ENCODE measurements at regions not wholly inside any gene's neighbourhood (a gene's known extent, or its start where the extent isn't known, plus 50 kb on each side); places are given as distances from the start of the nearest gene placed in this dataset.

GRCh38 chr2:224098481-224099230 lies 59.6 kb upstream of the SERPINE2 start:
- Histone ChIP-seq H3K14ac (ENCODE audit: insufficient read length) (no peak overlapping the region), H4K91ac (replicated peaks; ENCODE audit: insufficient read length, low read length) (no peak overlapping the region), H3K27ac (ENCODE audit: low read depth, low read length) (no peak overlapping the region), H3K9ac (replicated peaks in 1 of 4; ENCODE audit: extremely low read depth in 1 of 4, low read depth in 3 of 4, low read length in 3 of 4) (no peak overlapping the region), H3K4ac (replicated peaks; ENCODE audit: insufficient read length, low read depth, low read length) (no peak overlapping the region), H2BK12ac (ENCODE audit: low read depth, low read length) (no peak overlapping the region), H2BK15ac (ENCODE audit: low read length) (no peak overlapping the region), H3K56ac (replicated peaks; ENCODE audit: insufficient read length, low read depth, low read length) (no peak overlapping the region), H3K18ac (ENCODE audit: extremely low read depth, low read length) (no peak overlapping the region), H2AFZ (ENCODE audit: low read length) (no peak overlapping the region), H3K9me3 (ENCODE audit: insufficient read depth in 2 of 2, low read depth in 1 of 2, low read length in 1 of 2) (no peaks in the 10 kb centered on the region), H3K4me1 (replicated peaks in 1 of 4; ENCODE audit: control insufficient read depth in 3 of 4, insufficient read depth in 4 of 4, low read length in 3 of 4) (no peaks in the 10 kb centered on the region), H4K5ac (ENCODE audit: insufficient read length, low read depth, low read length) (no peak overlapping the region), H3K36me3 (ENCODE audit: control insufficient read depth in 2 of 4, insufficient read depth in 4 of 4, low read length in 3 of 4) (no peaks in the 10 kb centered on the region), H3K27me3 (replicated peaks in 1 of 4; ENCODE audit: control insufficient read depth in 3 of 4, extremely low read depth in 1 of 4, insufficient read depth in 3 of 4, low read length in 3 of 4) (no peaks in the 10 kb centered on the region), H3K79me2 (ENCODE audit: control insufficient read depth in 1 of 2, insufficient read depth in 2 of 2, low read length in 2 of 2) (no peaks in the 10 kb centered on the region), H2BK120ac (replicated peaks; ENCODE audit: low read depth, low read length) (no peak overlapping the region), H4K20me1 (replicated peaks in 1 of 2; ENCODE audit: control insufficient read depth in 1 of 2, insufficient read depth in 2 of 2, low read length in 2 of 2) (no peaks in the 10 kb centered on the region), H3K79me1 (ENCODE audit: low read depth, low read length) (no peaks in the 10 kb centered on the region), H3K23me2 (ENCODE audit: low read depth, low read length) (no peaks in the 10 kb centered on the region), H3K4me2 (ENCODE audit: insufficient read depth in 1 of 2, low read depth in 2 of 2, low read length in 2 of 2) (no peak overlapping the region), H3K23ac (ENCODE audit: insufficient read length) (no peak overlapping the region), H2AK5ac (ENCODE audit: low read depth, low read length) (no peak overlapping the region), H2BK20ac (ENCODE audit: low read length) (no peak overlapping the region), H2BK5ac (ENCODE audit: low read depth, low read length) (no peak overlapping the region), H4K8ac (ENCODE audit: extremely low read depth, insufficient read depth, low read length) (no peak overlapping the region), H3K4me3 (ENCODE audit: extremely low read depth in 1 of 4, insufficient read depth in 2 of 4, low read depth in 3 of 4, low read length in 4 of 4) (no peak overlapping the region)
- WGBS, 2 experiments (ENCODE audit: extremely low coverage in 1 of 2, insufficient coverage in 1 of 2, insufficient read length in 1 of 2, insufficient replicate concordance in 2 of 2, low coverage in 1 of 2, low lambda C conversion rate in 2 of 2, missing lambda C conversion rate in 1 of 2), result 91% methylated on average over 16 of the region's 16 CpGs; no CpG with 5 or more reads in 1 of the 2 experiments
- DNase-seq (ENCODE audit: low read depth in 1 of 2, low spot score in 2 of 2) (no peak), FAIRE-seq (no peak)
- POLR2A ChIA-PET (ENCODE audit: partially characterized antibody), result no interaction called here
- CTCF ChIA-PET (ENCODE audit: partially characterized antibody), result interaction anchor here (0.9 kb wide), 1 partner anchor 12 kb away, joined by 3 read pairs; no protein-coding TSS in a partner anchor
- TF ChIP-seq CREB1 (IDR thresholded peaks at IDR 0.05) (no peak), BRCA1 (IDR thresholded peaks at IDR 0.05; ENCODE audit: low read depth, low read length) (no peak), ASH2L (IDR thresholded peaks at IDR 0.05; ENCODE audit: low read length) (no peak), EGR1 (IDR thresholded peaks at IDR 0.05; ENCODE audit: borderline replicate concordance, low read depth, low read length) (no peak), KDM1A (IDR thresholded peaks at IDR 0.05; ENCODE audit: borderline replicate concordance, low read length) (no peak), POLR2AphosphoS5 (IDR thresholded peaks at IDR 0.05; ENCODE audit: low read depth, low read length) (no peak), NRF1 (IDR thresholded peaks at IDR 0.05; ENCODE audit: low read depth, low read length) (no peak), POLR2A (IDR thresholded peaks at IDR 0.05; ENCODE audit: control extremely low read depth in 1 of 2, low read depth in 2 of 2, low read length in 2 of 2) (no peak), FOSL1 (IDR thresholded peaks at IDR 0.05; ENCODE audit: insufficient read depth, low read depth, low read length) (no peak), BACH1 (IDR thresholded peaks at IDR 0.05; ENCODE audit: low read length) (no peak), RFX5 (IDR thresholded peaks at IDR 0.05; ENCODE audit: borderline replicate concordance, low read depth, low read length) (no peak), EZH2 (IDR thresholded peaks at IDR 0.05; ENCODE audit: low read depth, low read length, severe bottlenecking) (no peak), TBP (IDR thresholded peaks at IDR 0.05; ENCODE audit: low read depth, low read length) (no peak), RNF2 (IDR thresholded peaks at IDR 0.05; ENCODE audit: borderline replicate concordance, low read depth, low read length, missing control alignments, poor library complexity, severe bottlenecking) (no peak), RXRA (IDR thresholded peaks at IDR 0.05; ENCODE audit: insufficient read depth, low read depth, low read length) (no peak)
